Glutamatergic neuron (in vitro differentiated cells): ENCODE measurements at regions not wholly inside any gene's neighbourhood (a gene's known extent, or its start where the extent isn't known, plus 50 kb on each side); places are given as distances from the start of the nearest gene placed in this dataset.

Experiments
- DNase-seq: peaks from one replicate; pipeline ENCODE4 v3.0.0; 2022
- H3K27ac Mint-ChIP-seq: one replicate; pipeline ENCODE4 v1.8.0; 2020; ENCODE audit warnings: mild to moderate bottlenecking, mixed read lengths, inconsistent platforms; ENCODE audit not compliant: unreplicated experiment
- H3K27me3 Mint-ChIP-seq: one replicate; pipeline ENCODE4 v1.8.0; 2020; ENCODE audit warnings: mild to moderate bottlenecking, moderate library complexity, mixed read lengths, inconsistent platforms; ENCODE audit not compliant: unreplicated experiment
- H3K36me3 Mint-ChIP-seq: one replicate; pipeline ENCODE4 v1.8.0; 2020; ENCODE audit warnings: mild to moderate bottlenecking, mixed read lengths, inconsistent platforms; ENCODE audit not compliant: unreplicated experiment
- H3K4me1 Mint-ChIP-seq: one replicate; pipeline ENCODE4 v1.8.0; 2020; ENCODE audit warnings: mild to moderate bottlenecking, low read depth, mixed read lengths, inconsistent platforms; ENCODE audit not compliant: unreplicated experiment
- H3K4me3 Mint-ChIP-seq: one replicate; pipeline ENCODE4 v1.8.0; 2020; ENCODE audit warnings: mild to moderate bottlenecking, mixed read lengths, inconsistent platforms; ENCODE audit not compliant: unreplicated experiment
- H3K9me3 Mint-ChIP-seq: one replicate; pipeline ENCODE4 v1.8.0; 2020; ENCODE audit warnings: mild to moderate bottlenecking, moderate library complexity, mixed read lengths, inconsistent platforms; ENCODE audit not compliant: unreplicated experiment
- TF ChIP-seq, protein P1 (sequence below): fragments of 200-600 bp; sonication (generic); IDR thresholded peaks from one replicate; pipeline ENCODE4 v1.5.0; 2021; ENCODE audit not compliant: partially characterized antibody, unreplicated experiment

GRCh38 chr9:82128011-82128696 is 139.6 kb downstream of the SPATA31D1 start:
- Mint-ChIP-seq H3K4me1 (no peaks in the 10 kb centered on the region), H3K9me3 (no peaks in the 10 kb centered on the region), H3K27me3 (no peaks in the 10 kb centered on the region), H3K4me3 (no peak overlapping the region), H3K27ac (no peak overlapping the region), H3K36me3 (no peaks in the 10 kb centered on the region)
- TF ChIP-seq, protein P1, sequence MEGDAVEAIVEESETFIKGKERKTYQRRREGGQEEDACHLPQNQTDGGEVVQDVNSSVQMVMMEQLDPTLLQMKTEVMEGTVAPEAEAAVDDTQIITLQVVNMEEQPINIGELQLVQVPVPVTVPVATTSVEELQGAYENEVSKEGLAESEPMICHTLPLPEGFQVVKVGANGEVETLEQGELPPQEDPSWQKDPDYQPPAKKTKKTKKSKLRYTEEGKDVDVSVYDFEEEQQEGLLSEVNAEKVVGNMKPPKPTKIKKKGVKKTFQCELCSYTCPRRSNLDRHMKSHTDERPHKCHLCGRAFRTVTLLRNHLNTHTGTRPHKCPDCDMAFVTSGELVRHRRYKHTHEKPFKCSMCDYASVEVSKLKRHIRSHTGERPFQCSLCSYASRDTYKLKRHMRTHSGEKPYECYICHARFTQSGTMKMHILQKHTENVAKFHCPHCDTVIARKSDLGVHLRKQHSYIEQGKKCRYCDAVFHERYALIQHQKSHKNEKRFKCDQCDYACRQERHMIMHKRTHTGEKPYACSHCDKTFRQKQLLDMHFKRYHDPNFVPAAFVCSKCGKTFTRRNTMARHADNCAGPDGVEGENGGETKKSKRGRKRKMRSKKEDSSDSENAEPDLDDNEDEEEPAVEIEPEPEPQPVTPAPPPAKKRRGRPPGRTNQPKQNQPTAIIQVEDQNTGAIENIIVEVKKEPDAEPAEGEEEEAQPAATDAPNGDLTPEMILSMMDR: no peak
- no peak for DNase-seq

GRCh38 chr9:82129708-82130107 is 141.1 kb downstream of the SPATA31D1 start:
- Mint-ChIP-seq H3K9me3 (no peaks in the 10 kb centered on the region), H3K4me1 (no peaks in the 10 kb centered on the region), H3K27me3 (no peaks in the 10 kb centered on the region), H3K27ac (no peak overlapping the region), H3K36me3 (no peaks in the 10 kb centered on the region), H3K4me3 (no peak overlapping the region)
- DNase-seq: no peak
- TF ChIP-seq, protein P1: no peak

GRCh38 chr9:82130331-82131042 is 141.9 kb downstream of the SPATA31D1 start:
- H3K36me3 Mint-ChIP-seq: no peaks in the 10 kb centered on the region
- H3K4me3 Mint-ChIP-seq: no peak overlapping the region
- H3K27me3 Mint-ChIP-seq: no peaks in the 10 kb centered on the region
- no peaks in the 10 kb centered on the region for H3K9me3 Mint-ChIP-seq
- no peak overlapping the region for H3K27ac Mint-ChIP-seq
- TF ChIP-seq, protein P1: no peak
- H3K4me1 Mint-ChIP-seq: no peaks in the 10 kb centered on the region
- no peak for DNase-seq

- no peak overlapping the region for H3K4me3 Mint-ChIP-seq
- TF ChIP-seq, protein P1: no peak
These were observed 142.5 kb downstream of the SPATA31D1 start for GRCh38 chr9:82131072-82131471.

GRCh38 chr9:82132024-82132423 is 143.5 kb downstream of the SPATA31D1 start:
- TF ChIP-seq, protein P1: no peak
- no peak overlapping the region for H3K4me3 Mint-ChIP-seq
- no peak for DNase-seq
- no peak overlapping the region for H3K27ac Mint-ChIP-seq
- no peaks in the 10 kb centered on the region for H3K27me3 Mint-ChIP-seq
- no peaks in the 10 kb centered on the region for H3K9me3 Mint-ChIP-seq
- no peaks in the 10 kb centered on the region for H3K4me1 Mint-ChIP-seq
- H3K36me3 Mint-ChIP-seq: no peaks in the 10 kb centered on the region

More at GRCh38 chr9:82131072-82131471, 142.5 kb downstream of the SPATA31D1 start:
- no peak for DNase-seq
- H3K9me3 Mint-ChIP-seq: no peaks in the 10 kb centered on the region
- H3K27me3 Mint-ChIP-seq: no peaks in the 10 kb centered on the region
- no peaks in the 10 kb centered on the region for H3K36me3 Mint-ChIP-seq
- no peak overlapping the region for H3K27ac Mint-ChIP-seq
- no peaks in the 10 kb centered on the region for H3K4me1 Mint-ChIP-seq
